GM10248 (cell line): ENCODE measurements at regions not wholly inside any gene's neighbourhood (a gene's known extent, or its start where the extent isn't known, plus 50 kb on each side); places are given as distances from the start of the nearest gene placed in this dataset.

Experiments used
- CTCF ChIA-PET: fragments of 300-600 bp; sonication (Branson Sonifier 250); formaldehyde crosslinking; extraction: SDS; loops from one replicate; lab custom pipeline; 2021; ENCODE audit warnings: antibody characterized with exemption; lab: Yijun Ruan, JAX
- POLR2A ChIA-PET: fragments of 350-650 bp; sonication (Branson Sonifier 250); formaldehyde crosslinking; extraction: SDS; loops from one replicate; lab custom pipeline; 2020; ENCODE audit warnings: antibody characterized with exemption; lab: Yijun Ruan, JAX
- DNase-seq: peaks from one replicate; pipeline ENCODE4 v3.0.0; 2012; ENCODE audit errors: extremely low spot score
- TF ChIP-seq, protein P1 (sequence below): IDR thresholded peaks from 2 replicates; pipeline ENCODE4 v1.5.1; 2012; ENCODE audit warnings: mild to moderate bottlenecking, low read depth; ENCODE audit errors: extremely low read depth, missing control alignments, control extremely low read depth

DNA sequence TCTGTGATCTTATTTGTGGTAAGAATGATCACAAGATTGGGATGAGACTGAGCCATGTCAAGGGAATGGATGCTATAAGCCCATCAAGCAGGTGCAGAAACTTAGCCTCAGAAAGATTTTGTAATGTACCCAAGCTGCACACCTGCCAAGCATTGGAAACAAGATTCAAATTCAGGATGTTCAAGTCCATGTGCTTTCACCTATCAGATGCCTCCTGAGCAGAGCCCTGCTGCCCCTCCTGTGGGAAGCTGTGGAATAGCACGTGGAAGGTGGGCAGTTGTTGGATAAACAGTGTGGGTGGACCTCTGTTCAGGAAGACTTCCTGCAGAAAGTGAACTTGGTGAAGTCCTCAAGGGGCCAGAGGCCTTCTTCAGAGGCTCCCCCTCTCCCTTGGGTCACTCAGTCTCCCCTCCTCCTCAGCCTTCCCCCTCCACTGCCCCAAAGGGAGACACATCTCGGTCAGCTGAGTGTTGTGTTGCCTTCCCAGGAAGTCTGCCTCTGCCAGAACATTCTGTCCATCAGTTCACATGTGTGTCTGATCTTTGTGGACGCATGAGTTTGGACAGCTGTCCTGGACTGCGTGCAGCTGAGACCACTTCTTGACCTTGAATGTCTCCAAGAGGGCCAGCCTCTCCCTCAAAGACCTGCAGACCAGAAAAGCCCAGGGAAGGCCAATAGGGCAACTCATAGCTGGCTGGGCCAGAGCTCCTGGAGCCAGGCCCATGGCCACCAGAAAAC is 186.1 kb downstream of the INHBB start:
- ChIA-PET CTCF (no interaction called here), POLR2A (no interaction called here)
- TF ChIP-seq, protein P1, sequence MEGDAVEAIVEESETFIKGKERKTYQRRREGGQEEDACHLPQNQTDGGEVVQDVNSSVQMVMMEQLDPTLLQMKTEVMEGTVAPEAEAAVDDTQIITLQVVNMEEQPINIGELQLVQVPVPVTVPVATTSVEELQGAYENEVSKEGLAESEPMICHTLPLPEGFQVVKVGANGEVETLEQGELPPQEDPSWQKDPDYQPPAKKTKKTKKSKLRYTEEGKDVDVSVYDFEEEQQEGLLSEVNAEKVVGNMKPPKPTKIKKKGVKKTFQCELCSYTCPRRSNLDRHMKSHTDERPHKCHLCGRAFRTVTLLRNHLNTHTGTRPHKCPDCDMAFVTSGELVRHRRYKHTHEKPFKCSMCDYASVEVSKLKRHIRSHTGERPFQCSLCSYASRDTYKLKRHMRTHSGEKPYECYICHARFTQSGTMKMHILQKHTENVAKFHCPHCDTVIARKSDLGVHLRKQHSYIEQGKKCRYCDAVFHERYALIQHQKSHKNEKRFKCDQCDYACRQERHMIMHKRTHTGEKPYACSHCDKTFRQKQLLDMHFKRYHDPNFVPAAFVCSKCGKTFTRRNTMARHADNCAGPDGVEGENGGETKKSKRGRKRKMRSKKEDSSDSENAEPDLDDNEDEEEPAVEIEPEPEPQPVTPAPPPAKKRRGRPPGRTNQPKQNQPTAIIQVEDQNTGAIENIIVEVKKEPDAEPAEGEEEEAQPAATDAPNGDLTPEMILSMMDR = no peak
- DNase-seq = no peak

DNA sequence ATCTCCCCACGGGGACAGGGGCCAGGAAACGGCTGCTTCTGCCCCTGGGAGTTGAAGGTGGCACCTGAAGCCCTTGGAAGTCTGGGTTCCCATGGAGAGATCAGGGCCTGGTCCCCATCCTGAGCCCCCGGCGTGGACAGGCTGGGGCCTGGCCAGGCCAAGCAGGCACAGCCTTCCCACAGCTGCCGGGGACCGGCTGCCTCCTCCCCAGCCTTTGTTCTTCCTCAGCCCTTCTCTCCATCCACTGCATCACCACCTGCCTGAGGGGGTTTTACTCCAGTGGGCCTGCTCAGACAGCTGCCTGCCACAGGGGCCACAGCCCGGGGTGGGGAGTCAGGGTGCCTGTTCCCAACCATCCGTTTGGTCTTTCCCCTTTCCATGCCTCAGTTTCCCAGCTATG is 187.7 kb downstream of the INHBB start:
- ChIA-PET POLR2A (no interaction called here), CTCF (no interaction called here)
- DNase-seq = no peak
- TF ChIP-seq, protein P1 = no peak

DNA sequence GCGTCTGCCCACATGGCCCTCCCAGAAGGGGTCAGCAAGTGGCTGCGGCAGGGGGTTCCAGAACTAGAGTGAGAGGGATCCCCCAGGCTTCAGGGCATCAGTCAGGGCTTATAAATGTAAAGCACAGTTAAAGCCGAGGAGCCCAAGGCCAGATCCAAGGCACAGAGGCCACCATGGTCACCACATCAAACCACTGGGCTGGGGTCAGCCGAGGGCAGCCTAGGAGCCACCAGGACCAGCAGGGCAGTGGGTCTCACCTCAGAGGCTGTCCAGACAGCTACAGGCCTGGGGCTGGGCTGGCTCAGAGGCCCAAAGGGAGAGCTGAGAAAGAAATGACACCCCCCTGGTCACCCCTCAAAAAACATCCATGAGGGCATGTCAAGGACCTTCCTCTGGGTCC is 188.5 kb downstream of the INHBB start:
- DNase-seq = no peak
- POLR2A ChIA-PET = no interaction called here
- CTCF ChIA-PET = no interaction called here
- TF ChIP-seq, protein P1 = no peak

DNA sequence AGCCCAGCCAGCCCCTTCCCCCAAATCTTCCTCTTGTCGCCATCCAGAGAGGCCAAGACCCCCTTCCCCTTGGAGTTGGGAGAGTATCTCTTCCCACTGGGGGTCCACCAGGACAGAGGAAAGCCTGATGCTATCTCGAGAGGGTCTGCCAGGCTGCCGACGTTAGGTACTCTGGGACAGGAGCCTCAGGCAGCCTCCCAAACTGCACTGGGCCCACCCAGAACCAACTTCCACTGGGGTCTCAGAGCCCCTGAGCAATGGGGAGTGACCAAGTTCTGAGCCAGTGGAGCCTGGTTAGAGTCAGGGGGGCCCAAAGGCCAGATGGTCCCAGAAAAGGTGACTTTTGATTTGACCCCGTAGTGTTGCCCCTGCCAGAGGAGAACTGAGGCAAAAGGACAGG is 189.1 kb downstream of the INHBB start:
- TF ChIP-seq, protein P1 = no peak
- ChIA-PET CTCF (no interaction called here), POLR2A (no interaction called here)
- DNase-seq = no peak

DNA sequence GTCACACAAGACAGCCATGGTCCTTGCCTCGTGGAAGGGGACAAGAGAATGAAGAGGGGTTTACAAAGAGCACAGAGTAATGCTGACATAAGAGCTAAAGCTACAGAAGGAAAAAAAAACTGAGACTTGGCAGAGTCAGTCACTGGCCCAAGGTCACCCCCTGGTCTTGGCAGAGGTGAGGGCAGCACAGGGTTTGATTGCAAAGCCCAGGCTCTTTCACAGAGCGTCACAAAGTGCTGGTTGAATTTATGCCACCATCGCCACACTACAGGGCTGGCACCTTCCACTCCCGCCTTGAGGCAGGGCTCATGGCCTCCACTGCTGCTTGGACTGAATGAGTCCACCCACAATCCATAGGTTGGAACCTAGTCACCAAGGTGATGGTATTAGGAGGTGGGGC is 190.2 kb downstream of the INHBB start:
- CTCF ChIA-PET = no interaction called here
- TF ChIP-seq, protein P1 = no peak
- DNase-seq = no peak
- POLR2A ChIA-PET = no interaction called here

DNA sequence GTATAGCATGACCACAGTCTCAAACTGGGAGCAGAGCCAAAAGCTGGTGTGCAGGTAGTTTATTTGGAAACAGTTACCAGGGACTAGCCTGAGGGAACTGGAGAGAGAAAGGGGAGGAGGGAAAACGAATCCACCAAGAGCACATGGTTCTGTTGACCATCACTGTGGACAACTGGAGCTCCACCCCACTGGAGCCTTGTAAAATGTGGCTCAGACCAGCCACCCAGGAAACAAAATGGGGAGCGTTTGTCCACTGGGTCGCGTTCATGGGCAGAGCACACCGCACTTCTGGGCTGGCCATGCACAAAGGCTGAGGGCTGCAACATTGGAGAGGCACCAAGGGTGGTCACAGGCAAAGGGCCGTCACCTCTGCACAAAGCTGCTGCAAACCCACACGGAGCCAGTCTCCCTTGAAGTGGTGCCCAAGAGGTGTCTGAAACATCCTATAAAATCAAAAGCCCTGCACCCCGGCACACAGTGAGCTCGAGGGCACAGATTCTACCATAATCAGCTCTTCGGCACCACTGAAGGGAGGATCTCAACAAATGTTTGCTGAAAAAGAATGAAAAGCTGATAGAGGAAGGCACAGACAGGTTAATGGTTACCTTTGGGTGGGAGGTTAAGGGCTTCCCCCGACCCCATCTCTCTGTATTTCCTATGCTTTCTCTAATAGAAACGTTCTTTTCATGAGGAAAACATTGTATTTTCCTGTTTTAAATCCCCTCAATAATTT is 192.9 kb downstream of the INHBB start:
- TF ChIP-seq, protein P1 = no peak
- no peak for DNase-seq
- POLR2A ChIA-PET = no interaction called here
- CTCF ChIA-PET = no interaction called here
